Neural crest cell (in vitro differentiated cells): ENCODE measurements at regions not wholly inside any gene's neighbourhood (a gene's known extent, or its start where the extent isn't known, plus 50 kb on each side); places are given as distances from the start of the nearest gene placed in this dataset.

Experiments
- DNase-seq: peaks from one replicate; pipeline ENCODE4 v3.0.0; 2021; ENCODE audit warnings: low read depth, mixed read lengths, low spot score
- H3K27ac Mint-ChIP-seq: one replicate; pipeline ENCODE4 v1.8.0; 2021; ENCODE audit warnings: mild to moderate bottlenecking, mixed read lengths; ENCODE audit not compliant: unreplicated experiment
- H3K27me3 Mint-ChIP-seq: 2 replicates; pipeline ENCODE4 v1.8.0; 2021; ENCODE audit warnings: low read depth, mild to moderate bottlenecking, mixed read lengths
- H3K36me3 Mint-ChIP-seq: 2 replicates; pipeline ENCODE4 v1.8.0; 2021; ENCODE audit warnings: low read depth, mild to moderate bottlenecking, mixed read lengths
- H3K4me1 Mint-ChIP-seq: 2 replicates; pipeline ENCODE4 v1.8.0; 2021; ENCODE audit warnings: mixed read lengths
- H3K4me3 Mint-ChIP-seq: one replicate; pipeline ENCODE4 v1.8.0; 2021; ENCODE audit warnings: mild to moderate bottlenecking, mixed read lengths
- H3K9me3 Mint-ChIP-seq: 2 replicates; pipeline ENCODE4 v1.8.0; 2021; ENCODE audit warnings: mixed read lengths
- CTCF ChIP-seq: fragments of 200-600 bp; sonication (generic); conservative IDR thresholded peaks from 2 replicates; pipeline ENCODE4 v1.5.0; 2021; ENCODE audit warnings: antibody characterized with exemption, mild to moderate bottlenecking

DNA sequence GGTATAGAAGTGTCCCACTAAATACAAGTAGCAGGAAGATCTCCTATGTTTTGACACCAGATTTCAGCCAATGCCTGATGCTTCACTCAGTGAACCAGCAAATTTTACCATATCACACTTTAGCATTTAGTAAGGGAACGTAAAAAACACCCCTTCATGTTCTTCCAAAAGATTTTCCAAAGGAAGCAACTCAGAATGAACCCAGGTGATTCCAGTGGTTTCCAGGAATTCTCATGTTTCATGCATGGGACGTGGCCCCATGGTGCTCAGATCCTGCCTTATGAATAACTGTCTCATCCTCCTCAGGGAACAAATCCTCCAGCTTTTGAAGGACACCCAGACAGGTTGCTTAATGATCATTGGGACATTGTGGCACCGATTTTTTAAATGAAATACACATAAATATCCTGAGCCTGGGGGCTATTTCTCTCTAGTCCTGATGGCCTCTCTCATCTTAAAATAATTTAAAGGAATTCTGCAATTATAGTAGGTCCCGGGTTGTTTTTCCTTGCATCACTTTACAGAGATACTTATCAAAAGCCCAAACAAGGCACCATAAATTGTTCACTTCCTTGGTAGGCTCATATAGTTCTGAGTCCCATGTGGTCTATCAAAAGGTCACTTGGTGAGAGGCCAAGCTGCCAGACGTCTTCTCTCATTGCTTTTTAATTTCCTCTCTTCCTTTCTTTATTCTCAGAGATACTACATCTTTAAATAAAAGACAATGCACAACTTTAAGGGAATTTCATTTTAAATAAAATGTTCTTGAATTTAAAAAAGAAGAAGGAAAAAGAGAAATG, 261.0 kb downstream of the ZNF516 start:
- Mint-ChIP-seq H3K4me1 (peaks cover 10% of the 10 kb centered on the region), H3K27ac (no peak overlapping the region), H3K27me3 (no peaks in the 10 kb centered on the region), H3K36me3 (peaks cover 5% of the 10 kb centered on the region), H3K4me3 (no peak overlapping the region), H3K9me3 (peaks cover 16% of the 10 kb centered on the region)
- no peak for DNase-seq
- TF ChIP-seq CTCF: no peak

GRCh38 chr18:76233406-76233805, 261.6 kb downstream of the ZNF516 start:
- Mint-ChIP-seq H3K4me3 (no peak overlapping the region), H3K4me1 (peaks cover 10% of the 10 kb centered on the region), H3K27ac (no peak overlapping the region), H3K27me3 (no peaks in the 10 kb centered on the region), H3K9me3 (peaks cover 13% of the 10 kb centered on the region), H3K36me3 (peaks cover 5% of the 10 kb centered on the region)
- no peak for DNase-seq
- no peak for TF ChIP-seq CTCF

- Mint-ChIP-seq H3K27ac (no peak overlapping the region), H3K4me1 (peaks cover 10% of the 10 kb centered on the region), H3K4me3 (no peak overlapping the region), H3K36me3 (peaks cover under 1% of the 10 kb centered on the region), H3K27me3 (no peaks in the 10 kb centered on the region), H3K9me3 (peaks cover 9% of the 10 kb centered on the region)
- no peak for TF ChIP-seq CTCF
- DNase-seq: no peak
Observed at GRCh38 chr18:76232779-76233178, 262.3 kb downstream of the ZNF516 start.

- Mint-ChIP-seq H3K4me1 (peaks cover 10% of the 10 kb centered on the region), H3K27ac (no peak overlapping the region), H3K27me3 (no peaks in the 10 kb centered on the region), H3K9me3 (peaks cover 4% of the 10 kb centered on the region), H3K4me3 (no peak overlapping the region), H3K36me3 (no peaks in the 10 kb centered on the region)
- TF ChIP-seq CTCF: no peak
- no peak for DNase-seq
Observed at GRCh38 chr18:76232010-76232409, 263.0 kb downstream of the ZNF516 start.

DNA sequence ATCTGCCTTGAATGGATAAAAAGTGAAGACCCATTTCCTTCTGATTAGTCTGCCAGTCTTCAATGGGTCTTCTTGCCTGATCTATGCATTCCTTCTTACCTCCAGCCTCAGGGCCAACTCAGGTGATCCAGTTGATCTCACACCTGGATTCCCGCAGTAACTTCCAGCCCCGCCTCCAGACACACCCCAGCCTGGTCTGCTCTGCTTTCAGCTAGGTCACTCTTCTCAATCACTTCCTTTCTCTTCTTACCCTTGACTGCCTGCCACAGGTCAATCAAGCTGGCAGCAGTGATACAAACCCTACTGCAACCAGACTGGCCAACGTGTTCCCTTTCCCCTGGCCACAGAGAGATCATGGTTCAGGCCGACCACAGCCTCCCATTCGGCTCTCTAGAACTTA, 263.6 kb downstream of the ZNF516 start:
- peaks cover 4% of the 10 kb centered on the region for H3K9me3 Mint-ChIP-seq
- no peak overlapping the region for H3K4me3 Mint-ChIP-seq
- H3K4me1 Mint-ChIP-seq: peaks cover 10% of the 10 kb centered on the region
- no peaks in the 10 kb centered on the region for H3K27me3 Mint-ChIP-seq
- no peak for DNase-seq
- no peak for TF ChIP-seq CTCF
- H3K27ac Mint-ChIP-seq: no peak overlapping the region
- H3K36me3 Mint-ChIP-seq: no peaks in the 10 kb centered on the region
